H7 (cell line): ENCODE measurements at regions not wholly inside any gene's neighbourhood (a gene's known extent, or its start where the extent isn't known, plus 50 kb on each side); places are given as distances from the start of the nearest gene placed in this dataset.
"Not testable (repeated sequence)": the region's sequence is repeated elsewhere in the genome, so short reads cannot be mapped to it uniquely, and the experiment has no call there.

Experiments used
- DNase-seq: peaks from one replicate; pipeline ENCODE4 v3.0.0; 2012
- H3K27me3 ChIP-seq: 2 replicates; pipeline ENCODE4 v1.6.0; 2011; ENCODE audit warnings: mild to moderate bottlenecking, low read length; ENCODE audit not compliant: control insufficient read depth, insufficient read depth
- H3K36me3 ChIP-seq: replicated peaks from 2 replicates; pipeline ENCODE4 v1.5.1; 2011; ENCODE audit warnings: low read length; ENCODE audit not compliant: control insufficient read depth, insufficient read depth
- H3K4me3 ChIP-seq: 2 replicates; pipeline ENCODE4 v1.5.1; 2011; ENCODE audit warnings: low read depth, mild to moderate bottlenecking, control low read depth, low read length, moderate library complexity; ENCODE audit not compliant: insufficient read depth

GRCh38 chr5:53241572-53241971 is 132.0 kb upstream of the MOCS2 start:
- Histone ChIP-seq H3K4me3 (no peak overlapping the region), H3K36me3 (no peaks in the 10 kb centered on the region), H3K27me3 (no peaks in the 10 kb centered on the region)
- DNase-seq, result no peak

GRCh38 chr5:53243403-53243802 is 133.8 kb upstream of the MOCS2 start:
- H3K4me3 ChIP-seq, result no peak overlapping the region
- peak; percentile 14 for DNase-seq
- H3K27me3 ChIP-seq, result no peaks in the 10 kb centered on the region
- H3K36me3 ChIP-seq, result no peaks in the 10 kb centered on the region

DNA sequence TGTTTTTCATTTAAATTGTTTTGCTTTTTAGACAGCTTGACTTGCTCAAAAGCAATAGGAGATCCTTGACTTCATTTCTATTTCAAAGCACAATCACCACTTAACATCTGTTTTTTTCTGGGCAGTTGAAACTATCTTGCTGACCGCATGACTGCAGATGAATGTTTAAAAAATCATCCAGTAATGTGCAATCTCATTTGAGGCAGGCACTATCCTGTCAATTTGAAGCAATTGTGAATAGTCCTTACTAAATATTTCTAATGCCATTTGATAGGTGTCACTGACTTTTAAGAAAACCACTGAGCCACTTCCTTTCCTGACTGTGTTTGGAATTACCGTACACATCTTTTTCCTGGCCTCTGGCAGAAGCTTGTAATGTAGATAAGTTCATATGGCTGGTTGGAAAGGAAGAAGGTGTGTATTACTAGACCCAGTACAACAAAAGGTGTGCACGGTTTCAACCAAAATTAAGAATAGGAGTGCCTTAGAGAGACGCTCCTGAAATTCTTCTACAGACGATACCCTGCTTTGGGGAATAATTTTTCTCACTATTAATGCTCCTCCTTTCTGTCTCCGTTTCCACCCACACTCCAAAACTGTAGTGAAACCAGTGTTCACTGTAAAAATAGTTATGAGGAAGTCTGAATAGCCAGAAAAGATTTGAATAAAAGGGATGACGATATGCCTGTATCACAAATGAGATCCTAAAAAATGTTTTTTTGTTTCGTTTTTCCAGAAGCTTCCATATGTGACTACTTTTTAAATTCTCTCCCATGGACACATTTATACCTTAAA is 136.7 kb upstream of the MOCS2 start:
- H3K4me3 ChIP-seq, result no peak overlapping the region
- H3K27me3 ChIP-seq, result no peaks in the 10 kb centered on the region
- no peaks in the 10 kb centered on the region for H3K36me3 ChIP-seq
- no peak for DNase-seq

- Histone ChIP-seq H3K27me3 (no peaks in the 10 kb centered on the region), H3K36me3 (no peaks in the 10 kb centered on the region), H3K4me3 (no peak overlapping the region)
- DNase-seq, result no peak
These were observed 140.1 kb upstream of the MOCS2 start for GRCh38 chr5:53249529-53250200.

DNA sequence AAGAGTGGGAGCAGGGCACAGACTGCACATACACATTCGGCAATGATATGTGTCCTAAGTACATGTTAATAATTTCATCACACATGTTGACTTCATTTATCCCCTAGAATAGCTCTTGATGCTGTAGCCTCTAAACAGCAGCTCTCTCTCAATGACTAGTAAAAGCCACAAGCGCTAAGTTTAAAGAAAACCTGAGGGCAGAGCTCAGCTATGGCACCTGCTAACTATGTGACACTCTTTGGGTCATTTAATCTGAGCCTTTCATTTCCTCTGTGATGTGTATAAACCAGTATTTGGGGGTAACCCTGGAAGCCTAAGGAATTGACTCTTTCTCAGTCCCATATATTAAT is 140.6 kb upstream of the MOCS2 start:
- no peaks in the 10 kb centered on the region for H3K27me3 ChIP-seq
- DNase-seq, result no peak
- H3K4me3 ChIP-seq, result no peak overlapping the region
- no peaks in the 10 kb centered on the region for H3K36me3 ChIP-seq

DNA sequence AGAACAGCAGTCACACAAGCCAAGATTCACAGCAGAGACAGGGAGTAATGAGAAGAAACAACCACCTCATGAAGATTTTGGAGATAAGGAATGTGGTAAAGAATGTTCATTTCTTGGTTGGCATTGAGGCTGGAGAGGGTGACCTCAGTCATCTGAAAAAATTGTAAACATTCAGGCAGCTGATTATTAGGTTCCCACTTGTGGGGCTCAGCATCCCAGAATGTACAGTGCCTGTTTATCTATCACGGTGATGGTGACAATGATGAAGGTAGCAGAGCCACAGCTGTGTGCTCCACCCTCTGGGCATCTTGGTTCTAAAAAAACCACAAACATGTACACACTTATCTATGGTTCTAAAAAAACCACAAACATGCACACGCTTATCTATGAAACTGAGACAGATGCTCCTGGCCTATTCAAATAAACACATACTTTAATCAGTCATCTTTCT is 143.9 kb upstream of the MOCS2 start:
- H3K4me3 ChIP-seq, result no peak overlapping the region
- H3K27me3 ChIP-seq, result no peaks in the 10 kb centered on the region
- H3K36me3 ChIP-seq, result no peaks in the 10 kb centered on the region
- no peak for DNase-seq

DNA sequence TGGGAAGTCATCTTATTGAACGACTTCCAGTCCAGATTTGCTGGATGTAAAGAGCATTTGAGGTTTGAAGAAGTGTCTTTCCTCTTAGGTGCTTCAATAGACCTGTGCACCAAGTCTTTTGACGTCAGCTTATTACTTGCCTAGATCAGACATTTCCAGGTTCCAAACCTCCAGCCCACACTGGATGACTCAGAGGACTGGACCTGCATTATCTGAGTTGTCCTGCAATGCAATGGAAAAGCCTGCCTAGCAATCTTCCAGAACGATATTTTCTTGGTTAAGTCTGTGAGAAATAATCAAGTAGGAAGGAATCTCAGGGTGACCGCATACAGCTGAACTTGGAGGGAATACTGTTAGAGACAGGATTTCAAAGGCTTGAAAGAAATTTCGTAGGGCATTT is 147.2 kb upstream of the MOCS2 start:
- DNase-seq, result no peak
- Histone ChIP-seq H3K4me3 (no peak overlapping the region), H3K27me3 (no peaks in the 10 kb centered on the region)

DNA sequence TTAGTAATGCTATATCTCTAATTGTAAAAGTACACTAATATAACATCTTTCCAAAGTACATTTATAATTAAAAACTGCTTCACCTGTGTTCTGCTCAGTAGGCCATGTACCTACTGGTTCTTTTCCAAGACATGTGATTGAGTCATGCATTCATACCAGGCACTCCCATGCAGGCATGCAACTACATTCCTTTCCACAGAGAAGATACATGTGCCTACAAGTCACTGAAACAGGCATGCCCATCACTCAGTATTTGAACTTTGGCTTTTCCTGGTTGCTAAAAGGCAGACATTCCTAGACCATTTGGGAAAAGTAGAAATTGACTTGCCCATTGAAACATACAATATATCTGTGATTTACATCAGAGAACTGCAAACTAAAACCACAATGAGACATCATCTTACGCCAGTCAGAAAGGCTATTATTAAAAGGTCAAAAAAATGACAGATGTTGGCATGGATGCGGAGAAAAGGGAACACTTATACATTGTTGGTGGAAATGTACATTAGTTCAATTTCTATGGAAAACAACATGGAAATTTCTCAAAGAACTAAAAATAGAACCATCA is 148.3 kb upstream of the MOCS2 start:
- no peak for DNase-seq
- Histone ChIP-seq H3K27me3 (no peaks in the 10 kb centered on the region), H3K4me3 (no peak overlapping the region), H3K36me3 (no peaks in the 10 kb centered on the region)

More for the DNA sequence above, 147.2 kb upstream of the MOCS2 start:
- no peaks in the 10 kb centered on the region for H3K36me3 ChIP-seq

DNA sequence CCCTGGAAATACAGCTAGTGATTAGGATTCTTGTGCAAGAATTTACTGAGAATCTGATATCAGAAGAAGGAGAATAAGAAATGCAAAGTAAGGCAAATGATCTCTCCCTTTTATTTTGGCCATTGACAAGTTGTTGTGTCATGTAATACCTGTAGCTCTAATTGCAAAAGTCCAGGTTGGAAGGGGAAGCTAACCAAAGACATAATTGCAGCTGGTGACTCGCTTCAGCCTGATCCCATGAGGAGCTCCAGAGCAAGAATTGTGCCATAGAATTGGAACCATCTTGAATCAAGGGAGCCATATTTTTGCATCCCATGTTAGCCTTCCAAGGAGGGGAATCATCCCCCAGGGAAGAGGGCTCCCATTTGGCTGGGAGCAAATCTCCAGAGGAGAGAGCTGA is 149.6 kb upstream of the MOCS2 start:
- DNase-seq, result no peak
- H3K27me3 ChIP-seq, result no peaks in the 10 kb centered on the region
- no peak overlapping the region for H3K4me3 ChIP-seq

GRCh38 chr5:53260446-53260845 is 150.9 kb upstream of the MOCS2 start:
- H3K36me3 ChIP-seq, result no peaks in the 10 kb centered on the region
- DNase-seq, result no peak
- H3K4me3 ChIP-seq, result no peak overlapping the region
- no peaks in the 10 kb centered on the region for H3K27me3 ChIP-seq

More for the DNA sequence above, 149.6 kb upstream of the MOCS2 start:
- H3K36me3 ChIP-seq, result no peaks in the 10 kb centered on the region

DNA sequence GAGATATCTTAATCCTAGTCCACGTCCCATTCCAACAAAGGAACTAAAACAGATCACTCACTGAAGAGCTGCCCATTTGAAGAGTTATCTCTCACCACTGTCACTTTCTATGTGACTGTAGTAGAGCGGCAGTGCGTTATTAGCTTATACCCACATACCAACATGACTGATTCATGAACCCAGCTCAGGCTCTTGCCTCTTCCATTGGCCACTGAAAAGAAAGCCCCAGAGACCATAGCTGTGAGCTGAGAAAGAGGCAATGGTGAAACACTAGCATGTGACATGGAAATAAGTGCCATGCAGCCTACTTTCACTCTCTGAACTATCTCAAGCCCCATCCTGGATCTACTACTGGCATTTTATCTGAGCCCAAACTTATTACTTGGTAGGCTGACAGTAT is 151.7 kb upstream of the MOCS2 start:
- Histone ChIP-seq H3K4me3 (no peak overlapping the region), H3K36me3 (no peaks in the 10 kb centered on the region), H3K27me3 (no peaks in the 10 kb centered on the region)
- DNase-seq, result no peak

DNA sequence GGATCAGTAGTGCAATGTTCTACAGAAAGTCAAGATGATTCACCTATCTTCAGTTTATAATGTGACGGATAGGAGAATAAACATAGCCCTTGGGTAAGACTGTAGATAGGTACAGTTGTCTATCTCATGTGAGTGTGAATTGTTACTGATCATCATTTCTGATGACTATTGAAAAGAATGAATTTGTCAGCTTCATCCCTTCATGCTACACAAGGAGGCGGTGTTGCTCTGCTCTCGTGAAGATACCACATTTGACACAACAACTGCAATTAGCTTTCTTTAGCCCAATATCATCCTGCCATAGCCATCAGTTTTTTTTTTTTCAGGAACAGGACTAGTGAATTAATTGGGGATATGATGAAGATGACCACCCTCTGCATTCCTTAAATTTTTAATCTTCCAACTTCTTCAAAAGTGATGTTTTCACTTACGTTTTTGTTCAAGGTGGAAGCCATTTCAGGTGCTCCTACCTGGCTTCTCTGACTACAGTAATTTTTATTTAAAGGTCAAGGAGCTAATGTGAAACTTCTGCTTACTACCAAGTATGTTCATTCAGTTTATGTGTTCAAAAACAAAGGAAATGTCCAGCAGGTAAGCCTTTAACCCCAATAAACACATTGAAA is 152.9 kb upstream of the MOCS2 start:
- peak; percentile 24 for DNase-seq
- Histone ChIP-seq H3K36me3 (no peaks in the 10 kb centered on the region), H3K4me3 (no peak overlapping the region), H3K27me3 (no peaks in the 10 kb centered on the region)

GRCh38 chr5:53263151-53263550 is 153.6 kb upstream of the MOCS2 start:
- no peak for DNase-seq
- Histone ChIP-seq H3K27me3 (no peaks in the 10 kb centered on the region), H3K36me3 (no peaks in the 10 kb centered on the region), H3K4me3 (no peak overlapping the region)

- no peak for DNase-seq
- no peaks in the 10 kb centered on the region for H3K27me3 ChIP-seq
These were observed 155.5 kb upstream of the MOCS2 start for GRCh38 chr5:53265043-53265442.

DNA sequence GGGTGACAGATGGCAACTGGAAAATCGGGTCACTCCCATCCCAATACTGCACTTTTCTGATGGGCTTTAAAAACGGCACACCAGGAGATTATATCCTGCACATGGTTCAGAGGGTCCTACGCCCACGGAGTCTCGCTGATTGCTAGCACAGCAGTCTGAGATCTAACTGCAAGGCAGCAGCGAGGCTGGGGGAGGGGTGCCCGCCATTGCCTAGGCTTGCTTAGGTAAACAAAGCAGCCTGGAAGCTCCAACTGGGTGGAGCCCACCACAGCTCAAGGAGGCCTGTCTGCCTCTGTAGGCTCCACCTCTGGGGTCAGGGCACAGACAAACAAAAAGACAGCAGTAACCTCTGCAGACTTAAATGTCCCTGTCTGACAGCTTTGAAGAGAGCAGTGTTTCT is 158.7 kb upstream of the MOCS2 start:
- not testable (repeated sequence) for H3K4me3 ChIP-seq, H3K36me3 ChIP-seq, DNase-seq, H3K27me3 ChIP-seq

More at GRCh38 chr5:53265043-53265442, 155.5 kb upstream of the MOCS2 start:
- Histone ChIP-seq H3K4me3 (no peak overlapping the region), H3K36me3 (no peaks in the 10 kb centered on the region)
